Right lobe of liver (tissue), 6 donors: ENCODE measurements at regions not wholly inside any gene's neighbourhood (a gene's known extent, or its start where the extent isn't known, plus 50 kb on each side); places are given as distances from the start of the nearest gene placed in this dataset.

ENCODE experiments used
- ATAC-seq, 4 donors: fragments of 200-7000 bp; cut with Tn5 transposase; one replicate each; pipeline ENCODE4 v1.9.1; 2020; ENCODE audit warnings: mild to moderate bottlenecking in 4 of 4, moderate library complexity in 4 of 4
- DNase-seq, 3 donors: peaks; one replicate each; pipeline ENCODE4 v3.0.0-alpha.2; 2020
- H3K27ac ChIP-seq, 3 donors: fragments of 200-600 bp; one replicate each; pipeline ENCODE4 v1.8.0; 2022
- H3K27me3 ChIP-seq, 2 donors: fragments of 200-600 bp; one replicate each; pipeline ENCODE4 v1.8.0; 2022
- H3K36me3 ChIP-seq, 4 donors: fragments of 200-600 bp; sonication (generic) in 1 of 4; one replicate each; pipeline versions ENCODE4 v1.5.1 to v1.8.0; 2017 to 2022; ENCODE audit warnings: control low read depth in 1 of 4
- H3K4me1 ChIP-seq, 4 donors: fragments of 200-600 bp; sonication (generic) in 1 of 4; one replicate each; pipeline versions ENCODE4 v1.5.1 to v1.8.0; 2017 to 2022; ENCODE audit warnings: control low read depth in 1 of 4
- H3K4me3 ChIP-seq, 3 donors: fragments of 200-600 bp; one replicate each; pipeline ENCODE4 v1.8.0; 2022
- H3K9me3 ChIP-seq, 4 donors: fragments of 200-600 bp; sonication (generic) in 1 of 4; one replicate each; pipeline versions ENCODE4 v1.5.1 to v1.8.0; 2017 to 2022; ENCODE audit warnings: control low read depth in 1 of 4
- CTCF ChIP-seq, 4 donors: fragments of 200-600 bp in 3 of 4; fragments of 450-650 bp in 1 of 4; IDR thresholded peaks; one replicate each; pipeline versions ENCODE4 v1.5.1 to v1.8.0; 2016 to 2022; ENCODE audit warnings: antibody characterized with exemption in 4 of 4, mild to moderate bottlenecking in 2 of 4
- POLR2A ChIP-seq: fragments of 450-650 bp; IDR thresholded peaks from one replicate; pipeline ENCODE4 v1.6.1; 2017; ENCODE audit warnings: antibody characterized with exemption, mild to moderate bottlenecking
- WGBS: methylation state at CpG from one replicate; pipeline ENCODE4 v1.1.6; 2018; ENCODE audit warnings: low coverage, low lambda C conversion rate; ENCODE audit not compliant: insufficient coverage; ENCODE audit errors: missing lambda C conversion rate; 5-methylcytosine and 5-hydroxymethylcytosine counted together
- intact Hi-C, 2 donors: fragments of 100-400 bp; cut with DNase I; formaldehyde crosslinking; loops; one replicate each; pipeline versions ENCODE4 v1.11.2 to v1.14.1; 2022
- donor health status: DM: no; HTN: yes; CAD: no.
- donor health status: DM: no; HTN: no; CAD: no.
- donor health status: DM: no; HTN: no; CAD: no.
- donor health status: DM: no; HTN: yes; CAD: no.
- donor health status: DM: no; HTN: yes; CAD: no.

- WGBS, result 71% methylated on average over 4 of the region's 7 CpGs
- TF ChIP-seq CTCF (IDR thresholded peaks at IDR 0.05), result no peak
- ATAC-seq (no peak), DNase-seq (no peak)
- H3K27ac ChIP-seq, result no peak overlapping the region
- no peak overlapping the region for H3K4me3 ChIP-seq
- H3K36me3 ChIP-seq, result no peaks in the 10 kb centered on the region
- intact Hi-C loops, result no loop called here
- H3K9me3 ChIP-seq, result no peaks in the 10 kb centered on the region
- H3K27me3 ChIP-seq, result no peaks in the 10 kb centered on the region
- no peaks in the 10 kb centered on the region for H3K4me1 ChIP-seq
Observed at GRCh38 chr7:134391223-134391622, 67.7 kb downstream of the AKR1B1 start.

- Histone ChIP-seq H3K36me3 (no peaks in the 10 kb centered on the region), H3K27ac (no peak overlapping the region), H3K27me3 (no peaks in the 10 kb centered on the region), H3K9me3 (no peaks in the 10 kb centered on the region), H3K4me3 (no peak overlapping the region), H3K4me1 (no peaks in the 10 kb centered on the region)
- TF ChIP-seq CTCF (IDR thresholded peaks at IDR 0.05) (no peak), POLR2A (no peak)
- no peak for ATAC-seq
- intact Hi-C loops, result no loop called here
- no peak for DNase-seq
- WGBS, result 65% methylated on average over 6 of the region's 6 CpGs
Observed at GRCh38 chr7:134388336-134389019, 70.4 kb downstream of the AKR1B1 start.

GRCh38 chr7:134378562-134378961 is 61.8 kb upstream of the SLC35B4 start:
- intact Hi-C loops, result no loop called here
- Histone ChIP-seq H3K27ac (no peak overlapping the region), H3K9me3 (peaks cover 0 to 2% (median 0%) of the 10 kb centered on the region in 4 donors), H3K36me3 (no peaks in the 10 kb centered on the region), H3K4me1 (peaks cover 0 to 11% (median 3%) of the 10 kb centered on the region in 4 donors), H3K27me3 (no peaks in the 10 kb centered on the region), H3K4me3 (no peak overlapping the region)
- ATAC-seq (no peak), DNase-seq (no peak)
- WGBS, result 86% methylated on average over 3 of the region's 7 CpGs
- no peak for TF ChIP-seq CTCF (IDR thresholded peaks at IDR 0.05)
- TF ChIP-seq POLR2A, result no peak

GRCh38 chr7:134376693-134377092 is 60.0 kb upstream of the SLC35B4 start:
- Histone ChIP-seq H3K36me3 (no peaks in the 10 kb centered on the region), H3K4me3 (no peak overlapping the region), H3K4me1 (peaks cover 0 to 13% (median 4%) of the 10 kb centered on the region in 4 donors), H3K27ac (no peak overlapping the region), H3K9me3 (peaks cover 0 to 2% (median 0%) of the 10 kb centered on the region in 4 donors), H3K27me3 (no peaks in the 10 kb centered on the region)
- TF ChIP-seq CTCF (IDR thresholded peaks at IDR 0.05) (no peak), POLR2A (no peak)
- ATAC-seq, result no peak
- no peak for DNase-seq
- intact Hi-C loops, result no loop called here

- DNase-seq, result no peak
- no peak overlapping the region for H3K4me3 ChIP-seq
- WGBS, result 86% methylated on average over 4 of the region's 5 CpGs
- H3K27ac ChIP-seq, result no peak overlapping the region
- intact Hi-C loops, result no loop called here
- peaks cover 0 to 13% (median 4%) of the 10 kb centered on the region in 4 donors for H3K4me1 ChIP-seq
- H3K9me3 ChIP-seq, result peaks cover 0 to 2% (median 0%) of the 10 kb centered on the region in 4 donors
- H3K36me3 ChIP-seq, result no peaks in the 10 kb centered on the region
- no peak for TF ChIP-seq POLR2A
- TF ChIP-seq CTCF (IDR thresholded peaks at IDR 0.05), result no peak
- H3K27me3 ChIP-seq, result no peaks in the 10 kb centered on the region
- no peak for ATAC-seq
Observed at GRCh38 chr7:134375206-134375605, 58.5 kb upstream of the SLC35B4 start.
